Fibroblast of mammary gland (primary cell): ENCODE measurements at regions not wholly inside any gene's neighbourhood (a gene's known extent, or its start where the extent isn't known, plus 50 kb on each side); places are given as distances from the start of the nearest gene placed in this dataset.
"Not testable (repeated sequence)": the region's sequence is repeated elsewhere in the genome, so short reads cannot be mapped to it uniquely, and the experiment has no call there.

Source experiments
- DNase-seq: peaks from one replicate; pipeline ENCODE4 v3.0.0-alpha.2; 2010; ENCODE audit warnings: low read depth
- H3K4me3 ChIP-seq: 2 replicates; pipeline ENCODE4 v1.5.1; 2011; ENCODE audit warnings: low read depth, mild to moderate bottlenecking, low read length, moderate library complexity; ENCODE audit not compliant: control insufficient read depth
- CTCF ChIP-seq: conservative IDR thresholded peaks from 2 replicates; pipeline ENCODE4 v1.5.1; 2011; ENCODE audit warnings: low read depth, low read length, inconsistent platforms; ENCODE audit not compliant: control insufficient read depth, insufficient read depth

- TF ChIP-seq CTCF, result no peak
- no peak for DNase-seq
- no peak overlapping the region for H3K4me3 ChIP-seq
These were observed 204.1 kb upstream of the CENPE start for GRCh38 chr4:103402198-103402597.

GRCh38 chr4:103400405-103400804, 202.3 kb upstream of the CENPE start:
- DNase-seq, result peak; percentile 49
- no peak overlapping the region for H3K4me3 ChIP-seq
- TF ChIP-seq CTCF, result no peak

GRCh38 chr4:103397541-103397940, 199.4 kb upstream of the CENPE start:
- TF ChIP-seq CTCF, result no peak
- H3K4me3 ChIP-seq, result no peak overlapping the region
- no peak for DNase-seq

GRCh38 chr4:103387508-103388011, 189.4 kb upstream of the CENPE start:
- H3K4me3 ChIP-seq, DNase-seq: not testable (repeated sequence)

- DNase-seq, H3K4me3 ChIP-seq: not testable (repeated sequence)
These were observed 187.4 kb upstream of the CENPE start for GRCh38 chr4:103385565-103385964.

- DNase-seq, result peak; percentile 69
- no peak overlapping the region for H3K4me3 ChIP-seq
- TF ChIP-seq CTCF, result no peak
These were observed 177.1 kb upstream of the CENPE start for GRCh38 chr4:103375278-103375677.

- no peak overlapping the region for H3K4me3 ChIP-seq
- DNase-seq, result no peak
- TF ChIP-seq CTCF, result no peak
These were observed 176.6 kb upstream of the CENPE start for GRCh38 chr4:103374758-103375157.

- no peak for DNase-seq
- TF ChIP-seq CTCF, result no peak
- no peak overlapping the region for H3K4me3 ChIP-seq
These were observed 176.2 kb upstream of the CENPE start for GRCh38 chr4:103374306-103374705.
